IMR-90 (cell line): ENCODE measurements at regions not wholly inside any gene's neighbourhood (a gene's known extent, or its start where the extent isn't known, plus 50 kb on each side); places are given as distances from the start of the nearest gene placed in this dataset.

Experiments used
- ATAC-seq: fragments of 200-7000 bp; cut with Tn5 transposase; 2 replicates; pipeline ENCODE4 v1.9.1; 2020; ENCODE audit warnings: low read depth, mild to moderate bottlenecking, moderate library complexity
- BruUV-seq: library from RNA; stranded (reverse); fragments of 400-500 nt; replicated peaks from 2 replicates; lab custom pipeline; 2021; lab: Mats Ljungman, UMichigan
- CTCF ChIA-PET: fragments of 300-600 bp; formaldehyde crosslinking; extraction: SDS; loops from one replicate; lab custom pipeline; 2021; ENCODE audit warnings: antibody characterized with exemption; lab: Yijun Ruan, JAX
- POLR2A ChIA-PET: fragments of 300-600 bp; sonication (Branson Sonifier 250); formaldehyde crosslinking; loops from one replicate; lab custom pipeline; 2022; ENCODE audit warnings: antibody characterized with exemption; ENCODE audit not compliant: unreplicated experiment; lab: Charles Lee
- DNase-seq: peaks from one replicate; pipeline ENCODE4 v3.0.0; 2013
- H2AFZ ChIP-seq: replicated peaks from 2 replicates; pipeline ENCODE3; 2013; ENCODE audit warnings: low read length, mild to moderate bottlenecking; ENCODE audit not compliant: poor library complexity
- H2AK5ac ChIP-seq: 2 replicates; pipeline ENCODE4 v1.6.1; 2013; ENCODE audit warnings: low read depth, low read length, inconsistent platforms
- H2AK9ac ChIP-seq: replicated peaks from 2 replicates; pipeline ENCODE3; 2013; ENCODE audit warnings: mild to moderate bottlenecking, low read depth, low read length, moderate library complexity; ENCODE audit not compliant: poor library complexity
- H2BK120ac ChIP-seq: 2 replicates; pipeline ENCODE4 v1.6.1; 2013; ENCODE audit warnings: low read depth, low read length, inconsistent platforms
- H2BK15ac ChIP-seq: 3 replicates; pipeline ENCODE4 v1.6.1; 2013; ENCODE audit warnings: low read depth, low read length, inconsistent platforms
- H2BK20ac ChIP-seq: 2 replicates; pipeline ENCODE4 v1.6.1; 2013; ENCODE audit warnings: low read depth, mild to moderate bottlenecking, inconsistent platforms, low read length, moderate library complexity
- H2BK5ac ChIP-seq: 2 replicates; pipeline ENCODE4 v1.6.1; 2013; ENCODE audit warnings: mild to moderate bottlenecking, low read depth, low read length, inconsistent platforms; ENCODE audit not compliant: poor library complexity, severe bottlenecking
- H3K14ac ChIP-seq: replicated peaks from 2 replicates; pipeline ENCODE4 v1.6.1; 2013; ENCODE audit warnings: low read depth, low read length, inconsistent platforms
- H3K18ac ChIP-seq: 2 replicates; pipeline ENCODE4 v1.6.1; 2013; ENCODE audit warnings: low read depth, low read length, control low read depth
- H3K23ac ChIP-seq: 2 replicates; pipeline ENCODE4 v1.6.1; 2013; ENCODE audit warnings: low read depth, low read length, inconsistent platforms
- H3K27ac ChIP-seq: 2 replicates; pipeline ENCODE4 v1.5.1; 2013; ENCODE audit warnings: mild to moderate bottlenecking, control low read depth, low read length; ENCODE audit not compliant: insufficient read depth
- H3K27me3 ChIP-seq: 2 replicates; pipeline ENCODE4 v1.6.1; 2013; ENCODE audit warnings: low read length; ENCODE audit not compliant: control insufficient read depth, insufficient read depth
- H3K36me3 ChIP-seq: 2 replicates; pipeline ENCODE4 v1.6.1; 2013; ENCODE audit warnings: low read length, mixed read lengths; ENCODE audit not compliant: control insufficient read depth, insufficient read depth
- H3K4ac ChIP-seq: 2 replicates; pipeline ENCODE4 v1.6.1; 2013; ENCODE audit warnings: low read depth, low read length, inconsistent platforms
- H3K4me1 ChIP-seq: 2 replicates; pipeline ENCODE4 v1.6.1; 2013; ENCODE audit warnings: low read length, mixed read lengths; ENCODE audit not compliant: control insufficient read depth, insufficient read depth
- H3K4me2 ChIP-seq: 2 replicates; pipeline ENCODE4 v1.6.1; 2013; ENCODE audit warnings: low read depth, mild to moderate bottlenecking, control low read depth, low read length, moderate library complexity
- H3K4me3 ChIP-seq: 2 replicates; pipeline ENCODE4 v1.5.1; 2013; ENCODE audit warnings: low read depth, mild to moderate bottlenecking, control low read depth, low read length, moderate library complexity; ENCODE audit not compliant: insufficient read depth
- H3K56ac ChIP-seq: 2 replicates; pipeline ENCODE4 v1.6.1; 2013; ENCODE audit warnings: low read length, inconsistent platforms; ENCODE audit not compliant: insufficient read depth; ENCODE audit errors: extremely low read depth
- H3K79me1 ChIP-seq, 2 experiments: 2 replicates each; pipeline ENCODE4 v1.6.1; 2013; ENCODE audit warnings: low read length in 2 of 2, inconsistent platforms in 1 of 2, low read depth in 1 of 2
- H3K9ac ChIP-seq: 2 replicates; pipeline ENCODE4 v1.6.1; 2013; ENCODE audit warnings: low read depth, low read length, control low read depth
- H3K9me1 ChIP-seq: 2 replicates; pipeline ENCODE4 v1.6.1; 2013; ENCODE audit warnings: low read length, inconsistent platforms; ENCODE audit not compliant: insufficient read depth
- H3K9me3 ChIP-seq: 2 replicates; pipeline ENCODE4 v1.6.1; 2013; ENCODE audit warnings: low read length; ENCODE audit not compliant: control insufficient read depth, insufficient read depth
- H4K20me1 ChIP-seq: 2 replicates; pipeline ENCODE4 v1.6.1; 2013; ENCODE audit warnings: low read length, inconsistent platforms; ENCODE audit not compliant: insufficient read depth
- H4K5ac ChIP-seq: 2 replicates; pipeline ENCODE4 v1.6.1; 2013; ENCODE audit warnings: mild to moderate bottlenecking, low read depth, low read length, control low read depth
- H4K8ac ChIP-seq, 2 experiments: 2 replicates each; pipeline ENCODE4 v1.6.1; 2013; ENCODE audit warnings: low read depth in 2 of 2, low read length in 2 of 2, control low read depth in 1 of 2, inconsistent platforms in 1 of 2
- H4K91ac ChIP-seq: 2 replicates; pipeline ENCODE4 v1.6.1; 2013; ENCODE audit warnings: low read depth, low read length, inconsistent platforms; ENCODE audit not compliant: insufficient read depth
- BHLHE40 ChIP-seq: fragments of 150-350 bp; IDR thresholded peaks from 2 replicates; pipeline ENCODE4 v1.6.1; 2016; ENCODE audit warnings: mild to moderate bottlenecking, low read depth, low read length
- CEBPB ChIP-seq: IDR thresholded peaks from 2 replicates; pipeline ENCODE4 v1.6.1; 2012; ENCODE audit warnings: low read depth, low read length, improper control_type of control experiment
- CHD1 ChIP-seq: IDR thresholded peaks from 2 replicates; pipeline ENCODE4 v1.6.1; 2012; ENCODE audit warnings: low read depth, low read length, improper control_type of control experiment
- MAFK ChIP-seq: IDR thresholded peaks from 2 replicates; pipeline ENCODE4 v1.6.1; 2012; ENCODE audit warnings: low read depth, low read length, improper control_type of control experiment
- MAZ ChIP-seq: IDR thresholded peaks from 2 replicates; pipeline ENCODE4 v1.6.1; 2012; ENCODE audit warnings: low read depth, mild to moderate bottlenecking, low read length, improper control_type of control experiment, moderate library complexity, borderline replicate concordance
- MXI1 ChIP-seq: IDR thresholded peaks from 2 replicates; pipeline ENCODE4 v1.6.1; 2012; ENCODE audit warnings: low read depth, mild to moderate bottlenecking, low read length, moderate library complexity, borderline replicate concordance
- NFE2L2 ChIP-seq: fragments of 150-350 bp; IDR thresholded peaks from 2 replicates; pipeline ENCODE4 v1.6.1; 2016; ENCODE audit warnings: low read depth, mild to moderate bottlenecking, low read length
- POLR2A ChIP-seq: IDR thresholded peaks from 2 replicates; pipeline ENCODE4 v1.6.1; 2012; ENCODE audit warnings: mild to moderate bottlenecking, low read depth, low read length
- RAD21 ChIP-seq: IDR thresholded peaks from 2 replicates; pipeline ENCODE4 v1.6.1; 2012; ENCODE audit warnings: low read length, improper control_type of control experiment
- RFX5 ChIP-seq: IDR thresholded peaks from 2 replicates; pipeline ENCODE4 v1.8.0; 2012; ENCODE audit warnings: low read depth, mild to moderate bottlenecking, low read length, moderate library complexity
- SMC3 ChIP-seq: fragments of 150-350 bp; IDR thresholded peaks from 2 replicates; pipeline ENCODE4 v1.6.1; 2016; ENCODE audit warnings: low read depth, mild to moderate bottlenecking, antibody characterized with exemption, low read length, moderate library complexity
- WGBS, 2 experiments: methylation state at CpG; one replicate each; pipeline versions ENCODE4 v1.1.5 to v1.1.7; 2013; ENCODE audit warnings: missing lambda C conversion rate in 2 of 2; ENCODE audit not compliant: insufficient read length in 1 of 2; ENCODE audit errors: extremely low coverage in 2 of 2; 5-methylcytosine and 5-hydroxymethylcytosine counted together
- dilution Hi-C: fragments of 300-500 bp; cut with HindIII; formaldehyde crosslinking; loops from one replicate; pipeline ENCODE4 v1.14.3; 2018; ENCODE audit warnings: low sequenced_read_pairs; ENCODE audit not compliant: unreplicated experiment
- in situ Hi-C: fragments of 300-500 bp; cut with MboI; formaldehyde crosslinking; loops from 3 replicates; pipeline ENCODE4 v1.14.3; 2019; ENCODE audit warnings: low sequenced_read_pairs, inconsistent platforms, mixed read lengths
- intact Hi-C: fragments of 100-400 bp; cut with micrococcal nuclease; formaldehyde crosslinking; loops from 2 replicates; pipeline ENCODE4 v1.10.0; 2022
- TF ChIP-seq, protein P1 (sequence below): fragments of 150-350 bp; IDR thresholded peaks from 2 replicates; pipeline ENCODE4 v1.6.1; 2016; ENCODE audit warnings: low read depth, mild to moderate bottlenecking, low read length, moderate library complexity, borderline replicate concordance
- TF ChIP-seq, protein P2 (sequence below): conservative IDR thresholded peaks from 2 replicates; pipeline ENCODE4 v1.5.1; 2012; ENCODE audit warnings: mild to moderate bottlenecking, low read depth, low read length, improper control_type of control experiment
- TF ChIP-seq, protein P3 (sequence below): fragments of 150-350 bp; IDR thresholded peaks from 2 replicates; pipeline ENCODE4 v1.6.1; 2017; ENCODE audit warnings: mild to moderate bottlenecking, antibody characterized with exemption, low read length, low read depth

DNA sequence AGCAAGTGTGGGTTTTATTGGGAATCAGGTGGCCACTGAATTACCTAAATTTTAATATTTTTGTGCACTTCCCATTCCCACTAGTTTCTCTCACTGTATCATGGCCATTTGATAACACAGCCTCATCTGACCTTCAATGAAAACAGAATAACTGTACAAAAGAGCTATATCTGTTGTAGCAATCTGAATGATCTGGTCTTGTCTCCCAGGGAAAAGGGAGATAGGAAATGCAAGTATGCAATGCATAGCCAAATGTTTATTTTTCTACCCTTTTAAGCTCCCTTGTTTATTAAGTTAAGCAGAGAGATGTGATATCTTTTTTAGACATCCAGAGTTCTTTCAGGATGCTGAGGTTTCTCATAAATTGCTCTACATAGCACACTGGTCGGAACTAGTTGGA is 288.3 kb upstream of the CLINT1 start:
- no peak overlapping the region for H2BK120ac ChIP-seq
- no peaks in the 10 kb centered on the region for H3K9me3 ChIP-seq
- no peaks in the 10 kb centered on the region for H3K27me3 ChIP-seq
- BruUV-seq: no TSS peak
- H2BK20ac ChIP-seq: no peak overlapping the region
- no peaks in the 10 kb centered on the region for H3K4me1 ChIP-seq
- H3K56ac ChIP-seq: no peak overlapping the region
- H4K20me1 ChIP-seq: no peaks in the 10 kb centered on the region
- H3K9ac ChIP-seq: no peak overlapping the region
- H2AFZ ChIP-seq: no peak overlapping the region
- dilution Hi-C loops (no loop called here), intact Hi-C loops (no loop called here), in situ Hi-C loops (no loop called here)
- H3K9me1 ChIP-seq: no peaks in the 10 kb centered on the region
- no peak for TF ChIP-seq RAD21
- TF ChIP-seq, protein P1, sequence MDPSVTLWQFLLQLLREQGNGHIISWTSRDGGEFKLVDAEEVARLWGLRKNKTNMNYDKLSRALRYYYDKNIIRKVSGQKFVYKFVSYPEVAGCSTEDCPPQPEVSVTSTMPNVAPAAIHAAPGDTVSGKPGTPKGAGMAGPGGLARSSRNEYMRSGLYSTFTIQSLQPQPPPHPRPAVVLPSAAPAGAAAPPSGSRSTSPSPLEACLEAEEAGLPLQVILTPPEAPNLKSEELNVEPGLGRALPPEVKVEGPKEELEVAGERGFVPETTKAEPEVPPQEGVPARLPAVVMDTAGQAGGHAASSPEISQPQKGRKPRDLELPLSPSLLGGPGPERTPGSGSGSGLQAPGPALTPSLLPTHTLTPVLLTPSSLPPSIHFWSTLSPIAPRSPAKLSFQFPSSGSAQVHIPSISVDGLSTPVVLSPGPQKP: no peak
- no peak for TF ChIP-seq RFX5
- TF ChIP-seq MXI1: no peak
- TF ChIP-seq, protein P2, sequence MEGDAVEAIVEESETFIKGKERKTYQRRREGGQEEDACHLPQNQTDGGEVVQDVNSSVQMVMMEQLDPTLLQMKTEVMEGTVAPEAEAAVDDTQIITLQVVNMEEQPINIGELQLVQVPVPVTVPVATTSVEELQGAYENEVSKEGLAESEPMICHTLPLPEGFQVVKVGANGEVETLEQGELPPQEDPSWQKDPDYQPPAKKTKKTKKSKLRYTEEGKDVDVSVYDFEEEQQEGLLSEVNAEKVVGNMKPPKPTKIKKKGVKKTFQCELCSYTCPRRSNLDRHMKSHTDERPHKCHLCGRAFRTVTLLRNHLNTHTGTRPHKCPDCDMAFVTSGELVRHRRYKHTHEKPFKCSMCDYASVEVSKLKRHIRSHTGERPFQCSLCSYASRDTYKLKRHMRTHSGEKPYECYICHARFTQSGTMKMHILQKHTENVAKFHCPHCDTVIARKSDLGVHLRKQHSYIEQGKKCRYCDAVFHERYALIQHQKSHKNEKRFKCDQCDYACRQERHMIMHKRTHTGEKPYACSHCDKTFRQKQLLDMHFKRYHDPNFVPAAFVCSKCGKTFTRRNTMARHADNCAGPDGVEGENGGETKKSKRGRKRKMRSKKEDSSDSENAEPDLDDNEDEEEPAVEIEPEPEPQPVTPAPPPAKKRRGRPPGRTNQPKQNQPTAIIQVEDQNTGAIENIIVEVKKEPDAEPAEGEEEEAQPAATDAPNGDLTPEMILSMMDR: no peak
- no peak for TF ChIP-seq MAFK
- no peak for TF ChIP-seq NFE2L2
- TF ChIP-seq, protein P3, sequence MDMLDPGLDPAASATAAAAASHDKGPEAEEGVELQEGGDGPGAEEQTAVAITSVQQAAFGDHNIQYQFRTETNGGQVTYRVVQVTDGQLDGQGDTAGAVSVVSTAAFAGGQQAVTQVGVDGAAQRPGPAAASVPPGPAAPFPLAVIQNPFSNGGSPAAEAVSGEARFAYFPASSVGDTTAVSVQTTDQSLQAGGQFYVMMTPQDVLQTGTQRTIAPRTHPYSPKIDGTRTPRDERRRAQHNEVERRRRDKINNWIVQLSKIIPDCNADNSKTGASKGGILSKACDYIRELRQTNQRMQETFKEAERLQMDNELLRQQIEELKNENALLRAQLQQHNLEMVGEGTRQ: no peak
- TF ChIP-seq CHD1: no peak
- TF ChIP-seq SMC3: no peak
- TF ChIP-seq MAZ: no peak
- no peak for TF ChIP-seq POLR2A
- TF ChIP-seq CEBPB: no peak
- no peak for TF ChIP-seq BHLHE40
- H2AK9ac ChIP-seq: no peak overlapping the region
- ChIA-PET POLR2A (no interaction called here), CTCF (no interaction called here)
- no peak overlapping the region for H3K18ac ChIP-seq
- no peak overlapping the region for H3K4ac ChIP-seq
- no peak overlapping the region for H3K4me2 ChIP-seq
- no peak overlapping the region for H4K8ac ChIP-seq
- no peak overlapping the region for H3K14ac ChIP-seq
- no peak for ATAC-seq
- no peak overlapping the region for H3K23ac ChIP-seq
- H4K91ac ChIP-seq: no peak overlapping the region
- H2BK15ac ChIP-seq: no peak overlapping the region
- H3K79me1 ChIP-seq: no peaks in the 10 kb centered on the region
- no peak for DNase-seq
- H3K36me3 ChIP-seq: no peaks in the 10 kb centered on the region
- H3K4me3 ChIP-seq: no peak overlapping the region
- no peak overlapping the region for H3K27ac ChIP-seq
- no peak overlapping the region for H2AK5ac ChIP-seq
- WGBS, 2 experiments: no CpG with 5 or more reads among the region's 1 CpG
- no peak overlapping the region for H4K5ac ChIP-seq
- H2BK5ac ChIP-seq: no peak overlapping the region
